HG03060 (cell line): ENCODE measurements at regions not wholly inside any gene's neighbourhood (a gene's known extent, or its start where the extent isn't known, plus 50 kb on each side); places are given as distances from the start of the nearest gene placed in this dataset.

ENCODE experiments used
- ATAC-seq: cut with Tn5 transposase; IDR thresholded peaks from one replicate; pipeline ENCODE4 v1.9.1; 2021; ENCODE audit warnings: low read depth, moderate number of reproducible peaks; ENCODE audit not compliant: unreplicated experiment

GRCh38 chr12:97173688-97174410, 266.8 kb downstream of the NEDD1 start:
- ATAC-seq = no peak

DNA sequence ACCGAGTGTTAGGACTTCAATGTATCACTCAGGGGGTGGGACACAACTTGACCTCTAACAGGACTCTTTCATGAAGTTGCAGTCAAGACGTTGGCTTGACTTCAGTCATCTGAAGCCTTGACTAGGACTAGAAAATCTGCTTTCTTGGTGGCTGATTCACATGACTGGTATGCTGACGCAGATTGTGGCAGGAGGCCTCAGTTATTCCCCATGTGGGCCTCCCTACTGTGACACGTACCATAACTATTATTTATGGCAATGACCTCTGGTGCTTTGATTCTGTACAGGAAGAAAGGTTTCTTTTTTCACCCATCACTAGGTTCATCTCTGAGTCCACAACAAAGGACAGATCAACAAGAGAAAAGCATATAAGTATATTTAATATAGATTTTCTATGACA, 270.4 kb downstream of the NEDD1 start:
- ATAC-seq = no peak

GRCh38 chr12:97181571-97182265, 274.7 kb downstream of the NEDD1 start:
- no peak for ATAC-seq

GRCh38 chr12:97182769-97183168, 275.7 kb downstream of the NEDD1 start:
- no peak for ATAC-seq

DNA sequence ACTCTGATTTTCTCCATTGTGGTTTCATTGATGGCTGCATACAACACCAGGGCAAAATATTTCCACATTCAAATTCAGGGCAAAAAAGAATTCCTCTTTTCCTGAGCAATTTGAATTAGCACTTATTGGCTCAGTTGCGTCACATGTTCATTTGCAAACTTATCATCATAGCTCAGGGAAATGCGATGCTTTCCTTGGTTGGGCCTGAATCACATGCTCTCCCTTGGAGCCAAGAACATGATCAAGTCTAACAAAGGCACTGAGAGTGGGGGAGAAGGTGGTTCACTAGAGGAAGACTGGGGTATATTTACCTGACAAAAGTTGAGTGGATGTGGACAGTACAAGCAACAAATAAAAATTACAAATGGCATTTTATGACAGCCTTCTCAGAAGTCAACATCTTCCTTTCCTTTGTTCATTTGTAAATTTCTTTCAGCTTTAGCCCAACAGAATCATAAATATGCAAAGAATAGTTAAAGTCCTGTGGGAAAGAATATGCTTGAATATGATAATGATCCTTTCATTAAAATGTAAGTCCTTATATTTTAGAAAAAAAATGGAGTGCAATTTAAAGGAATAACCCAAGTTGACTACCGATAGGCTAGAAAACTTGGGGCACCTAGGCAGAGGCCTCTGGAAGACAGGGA, 277.2 kb downstream of the NEDD1 start:
- no peak for ATAC-seq

- ATAC-seq = no peak
Measured at GRCh38 chr12:97185567-97185966, 277.0 kb upstream of the RMST start.

GRCh38 chr12:97194546-97194945, 268.1 kb upstream of the RMST start:
- no peak for ATAC-seq

- no peak for ATAC-seq
Measured at GRCh38 chr12:97200181-97200580, 262.4 kb upstream of the RMST start.

DNA sequence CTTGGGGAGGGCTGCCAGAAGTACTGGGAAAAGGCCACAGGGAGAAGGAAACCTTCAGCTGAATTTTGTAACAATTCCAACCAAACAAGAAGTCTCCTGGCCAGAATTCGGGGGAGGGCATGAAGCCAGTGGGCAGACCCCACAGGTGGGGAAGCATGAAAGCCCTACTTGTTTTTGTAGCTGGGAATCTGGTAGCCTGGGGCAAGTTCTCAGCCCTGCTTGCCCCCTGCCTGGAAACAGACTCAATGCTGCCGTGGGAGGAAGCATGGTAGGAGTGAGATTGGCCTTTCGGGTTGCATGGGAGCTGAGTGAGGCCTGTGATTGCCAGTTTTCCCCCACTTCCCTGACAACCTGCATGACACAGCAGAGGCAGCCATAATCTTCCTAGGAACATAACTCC, 259.2 kb upstream of the RMST start:
- no peak for ATAC-seq

DNA sequence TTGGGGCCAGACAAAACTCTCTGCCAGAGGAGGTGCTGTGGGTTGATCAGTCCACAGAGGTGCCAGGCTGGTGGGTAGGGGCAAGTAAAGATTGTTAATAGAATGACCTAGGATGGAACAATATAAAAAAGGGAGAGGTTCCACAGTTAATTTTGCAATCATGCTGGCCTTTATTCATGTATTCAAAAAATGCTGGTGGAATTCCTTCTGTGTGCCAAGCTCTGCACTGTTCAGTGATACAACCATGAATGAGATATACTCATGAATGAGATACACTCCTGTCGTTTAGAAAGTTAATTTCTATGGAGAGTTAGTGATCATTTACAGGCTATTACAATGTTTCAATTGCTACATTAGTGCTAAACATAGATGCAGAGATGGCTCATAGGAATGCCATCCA, 252.6 kb upstream of the RMST start:
- no peak for ATAC-seq

DNA sequence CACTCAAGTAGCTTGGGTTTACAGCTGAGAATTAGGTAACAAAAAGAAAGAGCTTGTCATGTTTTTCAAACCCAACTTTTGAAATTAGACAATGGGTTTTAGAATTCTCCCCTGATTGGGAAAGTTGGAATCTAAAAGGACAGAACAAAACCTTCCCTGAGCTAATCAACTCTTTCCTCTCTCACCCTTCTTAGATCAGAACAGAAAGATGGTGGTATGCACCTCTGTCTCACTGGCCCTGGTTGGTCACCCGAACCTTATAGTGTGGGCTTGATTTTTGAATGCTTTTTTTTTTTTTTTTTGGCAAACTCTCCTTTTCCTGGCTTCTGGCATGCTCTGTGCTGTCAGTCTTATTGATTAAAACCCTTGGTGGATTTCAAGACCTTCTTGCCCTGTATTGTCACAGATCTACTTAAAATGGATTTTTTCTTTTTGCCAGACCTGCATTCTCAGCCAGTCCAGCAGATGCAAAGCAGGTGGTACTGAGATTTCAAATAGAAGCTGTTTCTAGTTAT, 251.1 kb upstream of the RMST start:
- no peak for ATAC-seq

GRCh38 chr12:97216848-97217247, 245.8 kb upstream of the RMST start:
- no peak for ATAC-seq

GRCh38 chr12:97222391-97222790, 240.2 kb upstream of the RMST start:
- no peak for ATAC-seq

GRCh38 chr12:97223419-97223818, 239.2 kb upstream of the RMST start:
- ATAC-seq = no peak

DNA sequence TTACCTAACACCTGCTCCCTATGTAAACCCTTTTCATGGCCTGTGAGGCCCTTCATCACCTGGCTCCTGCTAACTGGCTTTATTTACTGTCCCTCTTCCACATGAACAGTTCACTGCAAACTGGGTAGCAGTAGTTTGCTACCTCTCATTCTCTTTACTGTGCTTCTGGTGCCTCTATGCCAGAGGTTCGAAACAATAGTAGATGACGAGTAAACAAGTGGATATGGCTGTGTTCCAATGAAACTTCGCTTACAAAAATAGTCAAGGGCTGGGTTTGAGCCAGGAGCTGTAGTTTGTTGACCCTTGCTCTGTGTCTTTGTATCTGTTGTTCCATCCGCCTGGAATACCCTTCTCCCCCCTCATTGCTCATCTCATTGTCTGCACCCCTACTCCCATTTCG, 233.6 kb upstream of the RMST start:
- ATAC-seq = no peak

GRCh38 chr12:97235102-97235501, 227.5 kb upstream of the RMST start:
- no peak for ATAC-seq

DNA sequence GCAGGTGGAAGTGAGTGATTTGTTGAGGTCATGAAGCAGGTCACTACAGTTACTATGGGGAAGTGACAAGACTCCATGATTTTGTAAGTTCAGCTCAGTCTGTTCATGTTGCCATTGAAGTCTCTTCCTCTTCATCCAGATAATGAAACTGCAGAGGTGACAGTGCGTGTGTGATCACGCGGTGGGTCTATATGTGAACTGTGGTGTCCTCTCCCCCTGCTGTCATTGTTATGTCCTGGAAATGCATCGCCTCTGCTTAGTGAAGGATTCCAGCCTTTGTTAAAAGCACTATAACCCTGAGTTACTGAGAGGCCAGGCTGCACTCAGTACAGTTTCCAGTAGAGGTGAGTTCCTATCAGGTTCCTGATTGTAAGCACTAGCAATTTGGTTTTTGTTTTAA, 216.2 kb upstream of the RMST start:
- ATAC-seq = no peak

DNA sequence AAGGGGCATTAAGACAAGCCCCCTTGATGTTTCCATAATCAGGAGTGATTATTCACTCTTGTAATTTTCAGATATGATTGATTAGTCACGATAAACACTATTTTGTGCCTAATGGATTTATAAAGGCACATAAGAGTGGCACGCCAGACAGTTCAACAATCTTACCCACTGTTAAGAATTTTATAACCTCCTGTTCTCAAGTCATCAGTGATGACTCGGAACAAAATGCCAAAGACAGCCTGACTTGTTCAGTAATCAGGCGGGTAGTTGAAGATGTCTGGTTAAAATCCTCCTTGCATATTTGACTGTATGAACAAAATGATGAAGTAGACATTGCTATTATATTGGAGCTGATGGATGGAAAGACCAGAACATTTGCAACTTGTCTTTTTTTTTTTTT, 212.1 kb upstream of the RMST start:
- no peak for ATAC-seq

DNA sequence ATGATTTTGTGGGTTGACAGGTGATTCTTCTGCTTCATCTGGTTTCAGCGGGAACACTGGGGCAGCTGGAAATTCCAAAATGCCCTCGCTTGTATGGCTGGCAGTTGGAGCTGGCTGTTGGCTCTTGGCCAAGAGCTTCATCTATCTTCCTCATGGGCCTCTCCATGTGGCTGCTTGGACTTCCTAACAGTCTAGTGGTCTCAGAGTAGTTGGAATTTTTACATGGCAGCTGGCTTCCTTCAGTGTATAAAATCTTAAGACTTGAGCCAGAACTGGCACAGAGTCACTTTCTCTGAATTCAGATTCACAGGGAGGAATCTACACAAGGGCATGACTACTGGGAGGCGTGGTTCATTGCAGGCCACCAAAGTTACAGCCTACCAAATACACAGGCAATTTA, 204.9 kb upstream of the RMST start:
- no peak for ATAC-seq

- no peak for ATAC-seq
Measured at GRCh38 chr12:97259098-97259497, 203.5 kb upstream of the RMST start.

DNA sequence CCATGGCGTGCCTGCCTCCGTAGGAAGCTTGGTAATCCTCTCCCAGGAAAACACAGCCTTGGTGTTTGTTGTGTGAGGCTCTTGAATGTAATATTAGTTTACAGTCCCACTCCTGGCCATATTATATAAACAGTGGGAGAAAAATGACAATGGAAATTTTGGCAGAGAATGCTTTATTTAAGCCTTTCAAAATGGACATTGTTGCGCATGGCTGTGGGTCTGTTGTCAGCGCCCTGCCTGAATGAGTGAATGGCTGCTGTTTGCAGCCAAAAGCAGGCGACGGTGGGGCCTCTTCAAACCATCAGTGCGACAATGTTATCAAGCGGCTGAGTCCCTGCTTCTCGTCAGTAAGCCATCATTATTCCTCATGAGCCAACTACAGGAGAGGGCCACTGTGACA, 201.8 kb upstream of the RMST start:
- no peak for ATAC-seq

- no peak for ATAC-seq
Measured at GRCh38 chr12:97267166-97267565, 195.4 kb upstream of the RMST start.
